CD4-positive, alpha-beta T cell treated with Interleukin-17A for 1 hour (primary cell): ENCODE measurements at regions not wholly inside any gene's neighbourhood (a gene's known extent, or its start where the extent isn't known, plus 50 kb on each side); places are given as distances from the start of the nearest gene placed in this dataset.
"Not testable (repeated sequence)": the region's sequence is repeated elsewhere in the genome, so short reads cannot be mapped to it uniquely, and the experiment has no call there.

Experiments
- DNase-seq: peaks from one replicate; pipeline ENCODE4 v3.0.0-alpha.2; 2020

GRCh38 chr9:80501635-80502034 lies 929.9 kb downstream of the TLE4 start:
- DNase-seq = no peak

GRCh38 chr9:80500300-80500699 lies 928.5 kb downstream of the TLE4 start:
- no peak for DNase-seq

- DNase-seq = no peak
These were observed 926.3 kb downstream of the TLE4 start for GRCh38 chr9:80498001-80498555.

- DNase-seq = no peak
These were observed 925.3 kb downstream of the TLE4 start for GRCh38 chr9:80496901-80497556.

GRCh38 chr9:80493258-80493657 lies 921.5 kb downstream of the TLE4 start:
- DNase-seq = no peak

- no peak for DNase-seq
These were observed 920.5 kb downstream of the TLE4 start for GRCh38 chr9:80492221-80492620.

GRCh38 chr9:80491086-80491696 lies 919.4 kb downstream of the TLE4 start:
- no peak for DNase-seq

GRCh38 chr9:80489329-80489728 lies 917.6 kb downstream of the TLE4 start:
- no peak for DNase-seq

GRCh38 chr9:80485420-80486250 lies 913.9 kb downstream of the TLE4 start:
- no peak for DNase-seq

GRCh38 chr9:80482251-80482650 lies 910.5 kb downstream of the TLE4 start:
- not testable (repeated sequence) for DNase-seq

GRCh38 chr9:80467632-80468031 lies 895.9 kb downstream of the TLE4 start:
- DNase-seq = no peak

- DNase-seq = no peak
These were observed 893.8 kb downstream of the TLE4 start for GRCh38 chr9:80465556-80465955.

GRCh38 chr9:80449513-80449912 lies 877.7 kb downstream of the TLE4 start:
- no peak for DNase-seq

- no peak for DNase-seq
These were observed 877.2 kb downstream of the TLE4 start for GRCh38 chr9:80448996-80449395.

GRCh38 chr9:80447876-80448275 lies 876.1 kb downstream of the TLE4 start:
- DNase-seq = no peak

GRCh38 chr9:80440724-80441123 lies 869.0 kb downstream of the TLE4 start:
- no peak for DNase-seq

- no peak for DNase-seq
These were observed 866.1 kb downstream of the TLE4 start for GRCh38 chr9:80437825-80438224.

- DNase-seq = no peak
These were observed 865.4 kb downstream of the TLE4 start for GRCh38 chr9:80437091-80437640.

GRCh38 chr9:80435591-80435990 lies 863.8 kb downstream of the TLE4 start:
- DNase-seq = no peak

GRCh38 chr9:80426992-80427391 lies 855.2 kb downstream of the TLE4 start:
- DNase-seq = no peak

- DNase-seq = no peak
These were observed 845.5 kb downstream of the TLE4 start for GRCh38 chr9:80417211-80417773.

- DNase-seq = no peak
These were observed 838.3 kb downstream of the TLE4 start for GRCh38 chr9:80410106-80410505.

GRCh38 chr9:80407220-80407619 lies 835.5 kb downstream of the TLE4 start:
- no peak for DNase-seq
